ENCODE measurements at regions not wholly inside any gene's neighbourhood (a gene's known extent, or its start where the extent isn't known, plus 50 kb on each side); places are given as distances from the start of the nearest gene placed in this dataset.
"Not testable (repeated sequence)": the region's sequence is repeated elsewhere in the genome, so short reads cannot be mapped to it uniquely, and the experiment has no call there.

GRCh38 chr18:10354890-10355289 lies 99.5 kb upstream of the APCDD1 start:
- no peak for DNase-seq (ENCODE audit: low read depth)
- Histone ChIP-seq H3K79me2 (ENCODE audit: insufficient read depth, low read length) (no peaks in the 10 kb centered on the region), H4K20me1 (ENCODE audit: insufficient read depth, low read length) (no peaks in the 10 kb centered on the region), H3K27ac (ENCODE audit: low read depth, low read length) (no peak overlapping the region), H3K9me3 (ENCODE audit: insufficient read depth, low read depth, low read length) (peaks cover 9% of the 10 kb centered on the region), H3K36me3 (ENCODE audit: insufficient read depth, low read length) (no peaks in the 10 kb centered on the region), H3K4me3 (ENCODE audit: insufficient read depth, low read depth, low read length) (no peak overlapping the region), H2AFZ (ENCODE audit: low read depth, low read length) (no peak overlapping the region), H3K4me1 (ENCODE audit: insufficient read depth, low read length) (peaks cover 5% of the 10 kb centered on the region), H3K4me2 (ENCODE audit: low read length) (no peak overlapping the region), H3K9ac (ENCODE audit: low read length) (no peak overlapping the region), H3K27me3 (ENCODE audit: insufficient read depth, low read length) (no peaks in the 10 kb centered on the region)
- peaks cover 14% of the 10 kb centered on the region for H3K4me1 Mint-ChIP-seq (ENCODE audit: low read depth, unreplicated experiment)
- no peak for FAIRE-seq
- TF ChIP-seq EZH2 (IDR thresholded peaks at IDR 0.05; ENCODE audit: insufficient read depth, low read length): no peak
- no peak for TF ChIP-seq CTCF (IDR thresholded peaks at IDR 0.05; ENCODE audit: insufficient read depth, low read depth, low read length)
- H3K9me3 Mint-ChIP-seq (ENCODE audit: unreplicated experiment): peaks cover 3% of the 10 kb centered on the region
- no peak overlapping the region for H3K27ac Mint-ChIP-seq (ENCODE audit: unreplicated experiment)
- no peak overlapping the region for H3K4me3 Mint-ChIP-seq (ENCODE audit: unreplicated experiment)
- H3K36me3 Mint-ChIP-seq (ENCODE audit: low read depth, unreplicated experiment): no peaks in the 10 kb centered on the region
- H3K27me3 Mint-ChIP-seq (ENCODE audit: low read depth, unreplicated experiment): no peaks in the 10 kb centered on the region

- not testable (repeated sequence) for H3K36me3 Mint-ChIP-seq (ENCODE audit: low read depth, unreplicated experiment); H3K27me3 ChIP-seq (ENCODE audit: insufficient read depth, low read length); H3K36me3 ChIP-seq (ENCODE audit: insufficient read depth, low read length); H3K4me3 ChIP-seq (ENCODE audit: insufficient read depth, low read depth, low read length); H3K9me3 ChIP-seq (ENCODE audit: insufficient read depth, low read depth, low read length); H3K4me2 ChIP-seq (ENCODE audit: low read length); DNase-seq (ENCODE audit: low read depth); H3K9me3 Mint-ChIP-seq (ENCODE audit: unreplicated experiment); H4K20me1 ChIP-seq (ENCODE audit: insufficient read depth, low read length); FAIRE-seq; H3K27me3 Mint-ChIP-seq (ENCODE audit: low read depth, unreplicated experiment); H3K27ac Mint-ChIP-seq (ENCODE audit: unreplicated experiment); H3K9ac ChIP-seq (ENCODE audit: low read length); H2AFZ ChIP-seq (ENCODE audit: low read depth, low read length); H3K4me3 Mint-ChIP-seq (ENCODE audit: unreplicated experiment); H3K4me1 ChIP-seq (ENCODE audit: insufficient read depth, low read length); H3K27ac ChIP-seq (ENCODE audit: low read depth, low read length); H3K79me2 ChIP-seq (ENCODE audit: insufficient read depth, low read length)
- H3K4me1 Mint-ChIP-seq (ENCODE audit: low read depth, unreplicated experiment): peaks cover 11% of the 10 kb centered on the region
These were observed 97.4 kb upstream of the APCDD1 start for GRCh38 chr18:10356999-10357398.

- TF ChIP-seq EZH2 (IDR thresholded peaks at IDR 0.05; ENCODE audit: insufficient read depth, low read length) (no peak), CTCF (IDR thresholded peaks at IDR 0.05; ENCODE audit: insufficient read depth, low read depth, low read length) (no peak)
- Mint-ChIP-seq H3K27ac (ENCODE audit: unreplicated experiment) (no peak overlapping the region), H3K36me3 (ENCODE audit: low read depth, unreplicated experiment) (no peaks in the 10 kb centered on the region), H3K4me1 (ENCODE audit: low read depth, unreplicated experiment) (no peaks in the 10 kb centered on the region), H3K4me3 (ENCODE audit: unreplicated experiment) (no peak overlapping the region), H3K9me3 (ENCODE audit: unreplicated experiment) (peaks cover 3% of the 10 kb centered on the region), H3K27me3 (ENCODE audit: low read depth, unreplicated experiment) (peaks cover under 1% of the 10 kb centered on the region)
- H3K4me1 ChIP-seq (ENCODE audit: insufficient read depth, low read length): no peaks in the 10 kb centered on the region
- no peaks in the 10 kb centered on the region for H4K20me1 ChIP-seq (ENCODE audit: insufficient read depth, low read length)
- FAIRE-seq: no peak
- no peaks in the 10 kb centered on the region for H3K79me2 ChIP-seq (ENCODE audit: insufficient read depth, low read length)
- no peak overlapping the region for H3K9ac ChIP-seq (ENCODE audit: low read length)
- no peaks in the 10 kb centered on the region for H3K27me3 ChIP-seq (ENCODE audit: insufficient read depth, low read length)
- H3K27ac ChIP-seq (ENCODE audit: low read depth, low read length): no peak overlapping the region
- H3K4me2 ChIP-seq (ENCODE audit: low read length): no peak overlapping the region
- no peak overlapping the region for H3K4me3 ChIP-seq (ENCODE audit: insufficient read depth, low read depth, low read length)
- peaks cover 11% of the 10 kb centered on the region for H3K9me3 ChIP-seq (ENCODE audit: insufficient read depth, low read depth, low read length)
- H2AFZ ChIP-seq (ENCODE audit: low read depth, low read length): no peak overlapping the region
- no peak for DNase-seq (ENCODE audit: low read depth)
- H3K36me3 ChIP-seq (ENCODE audit: insufficient read depth, low read length): no peaks in the 10 kb centered on the region
These were observed 92.8 kb upstream of the APCDD1 start for GRCh38 chr18:10361660-10362059.

Measured in astrocyte (in vitro differentiated cells and primary cell).